ENCODE measurements at regions not wholly inside any gene's neighbourhood (a gene's known extent, or its start where the extent isn't known, plus 50 kb on each side); places are given as distances from the start of the nearest gene placed in this dataset.
A peak's percentile ranks its signal among the peaks of the same experiment; 100 is the strongest.

- DNase-seq: no peak
Observed at GRCh38 chr6:95071464-95071863, 505.9 kb upstream of the MANEA start.

GRCh38 chr6:95078457-95078856, 498.9 kb upstream of the MANEA start:
- DNase-seq: no peak

- no peak for DNase-seq
Observed at GRCh38 chr6:95081231-95081630, 496.1 kb upstream of the MANEA start.

GRCh38 chr6:95081949-95082348, 495.4 kb upstream of the MANEA start:
- no peak for DNase-seq

- DNase-seq: no peak
Observed at GRCh38 chr6:95083506-95083905, 493.8 kb upstream of the MANEA start.

- no peak for DNase-seq
Observed at GRCh38 chr6:95084867-95085266, 492.5 kb upstream of the MANEA start.

- peak; percentile 85 for DNase-seq
Observed at GRCh38 chr6:95087394-95088097, 489.8 kb upstream of the MANEA start.

GRCh38 chr6:95091823-95092436, 485.4 kb upstream of the MANEA start:
- DNase-seq: peak; percentile 13

- DNase-seq: no peak
Observed at GRCh38 chr6:95093154-95093553, 484.2 kb upstream of the MANEA start.

- DNase-seq: no peak
Observed at GRCh38 chr6:95094751-95095663, 482.3 kb upstream of the MANEA start.

GRCh38 chr6:95095855-95096254, 481.5 kb upstream of the MANEA start:
- DNase-seq: no peak

- DNase-seq: no peak
Observed at GRCh38 chr6:95099410-95099809, 477.9 kb upstream of the MANEA start.

GRCh38 chr6:95109212-95109611, 468.1 kb upstream of the MANEA start:
- DNase-seq: no peak

- DNase-seq: no peak
Observed at GRCh38 chr6:95110767-95111166, 466.6 kb upstream of the MANEA start.

- DNase-seq: no peak
Observed at GRCh38 chr6:95117236-95117635, 460.1 kb upstream of the MANEA start.

GRCh38 chr6:95119927-95120326, 457.4 kb upstream of the MANEA start:
- DNase-seq: no peak

- no peak for DNase-seq
Observed at GRCh38 chr6:95120984-95121383, 456.4 kb upstream of the MANEA start.

- DNase-seq: no peak
Observed at GRCh38 chr6:95127261-95127660, 450.1 kb upstream of the MANEA start.

GRCh38 chr6:95128439-95128838, 448.9 kb upstream of the MANEA start:
- no peak for DNase-seq

- DNase-seq: no peak
Observed at GRCh38 chr6:95128947-95129346, 448.4 kb upstream of the MANEA start.

- no peak for DNase-seq
Observed at GRCh38 chr6:95133578-95133977, 443.8 kb upstream of the MANEA start.

GRCh38 chr6:95135182-95135581, 442.2 kb upstream of the MANEA start:
- no peak for DNase-seq

GRCh38 chr6:95142101-95142500, 435.2 kb upstream of the MANEA start:
- no peak for DNase-seq
